ACC112 (cell line): ENCODE measurements at regions not wholly inside any gene's neighbourhood (a gene's known extent, or its start where the extent isn't known, plus 50 kb on each side); places are given as distances from the start of the nearest gene placed in this dataset.
"Not testable (repeated sequence)": the region's sequence is repeated elsewhere in the genome, so short reads cannot be mapped to it uniquely, and the experiment has no call there.

Source experiments
- H2AFZ ChIP-seq: fragments of 200-600 bp; sonication (generic); one replicate; pipeline ENCODE4 v1.6.0; 2017; ENCODE audit warnings: antibody characterized with exemption, low read length; ENCODE audit not compliant: unreplicated experiment
- H3K27ac ChIP-seq: fragments of 200-600 bp; sonication (generic); 2 replicates; pipeline ENCODE4 v1.5.1; 2014; ENCODE audit warnings: low read depth, mild to moderate bottlenecking, antibody characterized with exemption, low read length, moderate library complexity
- H3K27me3 ChIP-seq: fragments of 200-600 bp; sonication (generic); 2 replicates; pipeline ENCODE4 v1.6.1; 2014; ENCODE audit warnings: mild to moderate bottlenecking, antibody characterized with exemption, low read length, moderate library complexity, mixed read lengths; ENCODE audit not compliant: insufficient read depth
- H3K36me3 ChIP-seq: fragments of 200-600 bp; sonication (generic); 2 replicates; pipeline ENCODE4 v1.6.1; 2016; ENCODE audit warnings: mild to moderate bottlenecking, antibody characterized with exemption, low read length, moderate library complexity, mixed read lengths; ENCODE audit not compliant: insufficient read depth
- H3K4me1 ChIP-seq: fragments of 200-600 bp; sonication (generic); one replicate; pipeline ENCODE4 v1.6.1; 2016; ENCODE audit warnings: low read length, mixed read lengths; ENCODE audit not compliant: insufficient read depth, unreplicated experiment, control insufficient read depth
- H3K4me3 ChIP-seq: fragments of 200-600 bp; sonication (generic); 2 replicates; pipeline ENCODE4 v1.5.1; 2014; ENCODE audit warnings: mild to moderate bottlenecking, low read depth, low read length
- H3K79me2 ChIP-seq: fragments of 200-600 bp; sonication (generic); one replicate; pipeline ENCODE4 v1.6.0; 2016; ENCODE audit warnings: low read length; ENCODE audit not compliant: control insufficient read depth, unreplicated experiment, insufficient read depth

- no peak overlapping the region for H3K27ac ChIP-seq
- peaks cover 19% of the 10 kb centered on the region for H3K4me1 ChIP-seq
- H3K4me3 ChIP-seq: no peak overlapping the region
- no peaks in the 10 kb centered on the region for H3K79me2 ChIP-seq
- no peaks in the 10 kb centered on the region for H3K27me3 ChIP-seq
- no peaks in the 10 kb centered on the region for H3K36me3 ChIP-seq
- peak overlapping the region; percentile 33 for H2AFZ ChIP-seq
Measured at GRCh38 chr9:21709464-21710058, 92.9 kb upstream of the MTAP start.

- Histone ChIP-seq H3K27ac (no peak overlapping the region), H3K4me1 (peaks cover 19% of the 10 kb centered on the region), H3K36me3 (no peaks in the 10 kb centered on the region), H3K4me3 (no peak overlapping the region), H3K27me3 (no peaks in the 10 kb centered on the region), H3K79me2 (no peaks in the 10 kb centered on the region), H2AFZ (no peak overlapping the region)
Measured at GRCh38 chr9:21710548-21711191, 91.8 kb upstream of the MTAP start.

GRCh38 chr9:21711504-21711903 lies 90.9 kb upstream of the MTAP start:
- no peaks in the 10 kb centered on the region for H3K27me3 ChIP-seq
- no peaks in the 10 kb centered on the region for H3K79me2 ChIP-seq
- H3K36me3 ChIP-seq: no peaks in the 10 kb centered on the region
- H2AFZ ChIP-seq: peak overlapping the region; percentile 27
- H3K27ac ChIP-seq: no peak overlapping the region
- H3K4me3 ChIP-seq: no peak overlapping the region
- H3K4me1 ChIP-seq: peaks cover 19% of the 10 kb centered on the region

GRCh38 chr9:21715408-21715807 lies 87.0 kb upstream of the MTAP start:
- Histone ChIP-seq H3K36me3 (no peaks in the 10 kb centered on the region), H3K27me3 (no peaks in the 10 kb centered on the region), H3K79me2 (no peaks in the 10 kb centered on the region), H3K4me3 (no peak overlapping the region), H3K27ac (no peak overlapping the region), H3K4me1 (peaks cover 6% of the 10 kb centered on the region), H2AFZ (no peak overlapping the region)

- H3K79me2 ChIP-seq: no peaks in the 10 kb centered on the region
- no peaks in the 10 kb centered on the region for H3K4me1 ChIP-seq
Measured at GRCh38 chr9:21720758-21721157, 81.7 kb upstream of the MTAP start.

GRCh38 chr9:21727411-21727810 lies 75.0 kb upstream of the MTAP start:
- H3K4me1 ChIP-seq: peaks cover 18% of the 10 kb centered on the region
- H2AFZ ChIP-seq, H3K27ac ChIP-seq, H3K27me3 ChIP-seq, H3K36me3 ChIP-seq, H3K4me3 ChIP-seq, H3K79me2 ChIP-seq: not testable (repeated sequence)

More at GRCh38 chr9:21720758-21721157, 81.7 kb upstream of the MTAP start:
- no peak overlapping the region for H2AFZ ChIP-seq
- H3K27me3 ChIP-seq: no peaks in the 10 kb centered on the region
- no peaks in the 10 kb centered on the region for H3K36me3 ChIP-seq
- no peak overlapping the region for H3K4me3 ChIP-seq
- no peak overlapping the region for H3K27ac ChIP-seq

GRCh38 chr9:21728781-21729180 lies 73.7 kb upstream of the MTAP start:
- H3K27me3 ChIP-seq: no peaks in the 10 kb centered on the region

GRCh38 chr9:21729648-21730047 lies 72.8 kb upstream of the MTAP start:
- Histone ChIP-seq H3K27me3 (no peaks in the 10 kb centered on the region), H3K4me1 (peaks cover 18% of the 10 kb centered on the region), H3K79me2 (no peaks in the 10 kb centered on the region), H2AFZ (no peak overlapping the region), H3K4me3 (no peak overlapping the region), H3K27ac (no peak overlapping the region), H3K36me3 (no peaks in the 10 kb centered on the region)

More at GRCh38 chr9:21728781-21729180, 73.7 kb upstream of the MTAP start:
- Histone ChIP-seq H3K79me2 (no peaks in the 10 kb centered on the region), H3K36me3 (no peaks in the 10 kb centered on the region), H3K27ac (peak overlapping the region; percentile 58), H3K4me3 (peak overlapping the region; percentile 4; the same call in 1 of the 2 replicates), H2AFZ (peak overlapping the region; percentile 8), H3K4me1 (peaks cover 18% of the 10 kb centered on the region)

- Histone ChIP-seq H3K4me3 (no peak overlapping the region), H3K79me2 (no peaks in the 10 kb centered on the region), H3K36me3 (no peaks in the 10 kb centered on the region), H3K27me3 (no peaks in the 10 kb centered on the region), H3K4me1 (peaks cover 18% of the 10 kb centered on the region), H3K27ac (no peak overlapping the region), H2AFZ (no peak overlapping the region)
Measured at GRCh38 chr9:21730899-21731298, 71.5 kb upstream of the MTAP start.

GRCh38 chr9:21741151-21741550 lies 61.3 kb upstream of the MTAP start:
- Histone ChIP-seq H3K36me3 (no peaks in the 10 kb centered on the region), H3K4me1 (peaks cover 23% of the 10 kb centered on the region), H3K4me3 (no peak overlapping the region), H3K79me2 (no peaks in the 10 kb centered on the region), H3K27me3 (no peaks in the 10 kb centered on the region), H3K27ac (no peak overlapping the region), H2AFZ (no peak overlapping the region)

- peak overlapping the region; percentile 57 for H3K27ac ChIP-seq
- H2AFZ ChIP-seq: no peak overlapping the region
- H3K4me1 ChIP-seq: peaks cover 44% of the 10 kb centered on the region
Measured at GRCh38 chr9:21744320-21744719, 58.1 kb upstream of the MTAP start.

More at GRCh38 chr9:21744320-21744719, 58.1 kb upstream of the MTAP start:
- H3K4me3 ChIP-seq: no peak overlapping the region
- no peaks in the 10 kb centered on the region for H3K79me2 ChIP-seq
- H3K27me3 ChIP-seq: no peaks in the 10 kb centered on the region
- H3K36me3 ChIP-seq: no peaks in the 10 kb centered on the region
